ENCODE measurements at regions not wholly inside any gene's neighbourhood (a gene's known extent, or its start where the extent isn't known, plus 50 kb on each side); places are given as distances from the start of the nearest gene placed in this dataset.
"Not testable (repeated sequence)": the region's sequence is repeated elsewhere in the genome, so short reads cannot be mapped to it uniquely, and the experiment has no call there.

- no peak for DNase-seq
These were observed 282.1 kb downstream of the MIAT start for GRCh38 chr22:26939466-26939865.

GRCh38 chr22:26941896-26942636 lies 284.7 kb downstream of the MIAT start:
- DNase-seq, result peak; percentile 4

- no peak for DNase-seq
These were observed 285.2 kb downstream of the MIAT start for GRCh38 chr22:26942637-26942957.

- no peak for DNase-seq
These were observed 288.2 kb downstream of the MIAT start for GRCh38 chr22:26945565-26945964.

GRCh38 chr22:26949193-26949592 lies 291.8 kb downstream of the MIAT start:
- no peak for DNase-seq

GRCh38 chr22:26951139-26951538 lies 293.8 kb downstream of the MIAT start:
- not testable (repeated sequence) for DNase-seq

- no peak for DNase-seq
These were observed 294.6 kb downstream of the MIAT start for GRCh38 chr22:26952004-26952403.

- DNase-seq, result no peak
These were observed 295.1 kb downstream of the MIAT start for GRCh38 chr22:26952451-26953011.

- no peak for DNase-seq
These were observed 295.9 kb downstream of the MIAT start for GRCh38 chr22:26953012-26953883.

GRCh38 chr22:26956371-26956770 lies 299.0 kb downstream of the MIAT start:
- no peak for DNase-seq

- no peak for DNase-seq
These were observed 299.8 kb downstream of the MIAT start for GRCh38 chr22:26957176-26957575.

- DNase-seq, result no peak
These were observed 300.5 kb downstream of the MIAT start for GRCh38 chr22:26957897-26958296.

- no peak for DNase-seq
These were observed 301.0 kb downstream of the MIAT start for GRCh38 chr22:26958378-26958777.

- DNase-seq, result no peak
These were observed 307.3 kb downstream of the MIAT start for GRCh38 chr22:26964642-26965041.

GRCh38 chr22:26967282-26967681 lies 309.9 kb downstream of the MIAT start:
- DNase-seq, result no peak

GRCh38 chr22:26968859-26969523 lies 311.6 kb downstream of the MIAT start:
- DNase-seq, result no peak

- DNase-seq, result no peak
These were observed 313.5 kb downstream of the MIAT start for GRCh38 chr22:26970809-26971394.

GRCh38 chr22:26972286-26972685 lies 314.9 kb downstream of the MIAT start:
- no peak for DNase-seq

- not testable (repeated sequence) for DNase-seq
These were observed 315.5 kb downstream of the MIAT start for GRCh38 chr22:26972915-26973314.

- no peak for DNase-seq
These were observed 316.6 kb downstream of the MIAT start for GRCh38 chr22:26974034-26974433.

GRCh38 chr22:26974914-26975803 lies 317.8 kb downstream of the MIAT start:
- DNase-seq, result no peak

- DNase-seq, result no peak
These were observed 318.5 kb downstream of the MIAT start for GRCh38 chr22:26975865-26976264.
